Lower lobe of right lung (tissue), 2 donors: ENCODE measurements at regions not wholly inside any gene's neighbourhood (a gene's known extent, or its start where the extent isn't known, plus 50 kb on each side); places are given as distances from the start of the nearest gene placed in this dataset.

Experiments used
- ATAC-seq, 2 donors: fragments of 200-7000 bp; cut with Tn5 transposase; one replicate each; pipeline ENCODE4 v1.9.1; 2020 to 2022; ENCODE audit warnings: mild to moderate bottlenecking in 2 of 2, moderate library complexity in 2 of 2
- DNase-seq: peaks from one replicate; pipeline ENCODE4 v3.0.0-alpha.2; 2020
- H3K27ac ChIP-seq: fragments of 200-600 bp; one replicate; pipeline ENCODE4 v1.8.0; 2022
- H3K27me3 ChIP-seq: fragments of 200-600 bp; one replicate; pipeline ENCODE4 v1.8.0; 2022; ENCODE audit warnings: low read depth
- H3K36me3 ChIP-seq: fragments of 200-600 bp; one replicate; pipeline ENCODE4 v1.8.0; 2022; ENCODE audit warnings: mild to moderate bottlenecking
- H3K4me1 ChIP-seq: fragments of 200-600 bp; one replicate; pipeline ENCODE4 v1.8.0; 2022
- H3K4me3 ChIP-seq: fragments of 200-600 bp; one replicate; pipeline ENCODE4 v1.8.0; 2022; ENCODE audit warnings: mild to moderate bottlenecking
- H3K9me3 ChIP-seq: fragments of 200-600 bp; one replicate; pipeline ENCODE4 v1.8.0; 2022
- intact Hi-C: fragments of 100-400 bp; cut with DNase I; formaldehyde crosslinking; loops from one replicate; pipeline ENCODE4 v1.11.0; 2022
- TF ChIP-seq, protein P1 (sequence below): fragments of 200-600 bp; IDR thresholded peaks from one replicate; pipeline ENCODE4 v1.8.0; 2022; ENCODE audit warnings: antibody characterized with exemption, mild to moderate bottlenecking
- donor health status: DM: no; HTN: yes; CAD: no; lungs with severe emphysema.

GRCh38 chr7:22670422-22670815, 56.6 kb upstream of the IL6 start:
- ATAC-seq (no peak), DNase-seq (no peak)
- Histone ChIP-seq H3K4me3 (no peak overlapping the region), H3K27ac (no peak overlapping the region), H3K9me3 (no peaks in the 10 kb centered on the region), H3K36me3 (no peaks in the 10 kb centered on the region), H3K4me1 (peaks cover 10% of the 10 kb centered on the region), H3K27me3 (no peaks in the 10 kb centered on the region)
- intact Hi-C loops: no loop called here
- TF ChIP-seq, protein P1, sequence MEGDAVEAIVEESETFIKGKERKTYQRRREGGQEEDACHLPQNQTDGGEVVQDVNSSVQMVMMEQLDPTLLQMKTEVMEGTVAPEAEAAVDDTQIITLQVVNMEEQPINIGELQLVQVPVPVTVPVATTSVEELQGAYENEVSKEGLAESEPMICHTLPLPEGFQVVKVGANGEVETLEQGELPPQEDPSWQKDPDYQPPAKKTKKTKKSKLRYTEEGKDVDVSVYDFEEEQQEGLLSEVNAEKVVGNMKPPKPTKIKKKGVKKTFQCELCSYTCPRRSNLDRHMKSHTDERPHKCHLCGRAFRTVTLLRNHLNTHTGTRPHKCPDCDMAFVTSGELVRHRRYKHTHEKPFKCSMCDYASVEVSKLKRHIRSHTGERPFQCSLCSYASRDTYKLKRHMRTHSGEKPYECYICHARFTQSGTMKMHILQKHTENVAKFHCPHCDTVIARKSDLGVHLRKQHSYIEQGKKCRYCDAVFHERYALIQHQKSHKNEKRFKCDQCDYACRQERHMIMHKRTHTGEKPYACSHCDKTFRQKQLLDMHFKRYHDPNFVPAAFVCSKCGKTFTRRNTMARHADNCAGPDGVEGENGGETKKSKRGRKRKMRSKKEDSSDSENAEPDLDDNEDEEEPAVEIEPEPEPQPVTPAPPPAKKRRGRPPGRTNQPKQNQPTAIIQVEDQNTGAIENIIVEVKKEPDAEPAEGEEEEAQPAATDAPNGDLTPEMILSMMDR: no peak

DNA sequence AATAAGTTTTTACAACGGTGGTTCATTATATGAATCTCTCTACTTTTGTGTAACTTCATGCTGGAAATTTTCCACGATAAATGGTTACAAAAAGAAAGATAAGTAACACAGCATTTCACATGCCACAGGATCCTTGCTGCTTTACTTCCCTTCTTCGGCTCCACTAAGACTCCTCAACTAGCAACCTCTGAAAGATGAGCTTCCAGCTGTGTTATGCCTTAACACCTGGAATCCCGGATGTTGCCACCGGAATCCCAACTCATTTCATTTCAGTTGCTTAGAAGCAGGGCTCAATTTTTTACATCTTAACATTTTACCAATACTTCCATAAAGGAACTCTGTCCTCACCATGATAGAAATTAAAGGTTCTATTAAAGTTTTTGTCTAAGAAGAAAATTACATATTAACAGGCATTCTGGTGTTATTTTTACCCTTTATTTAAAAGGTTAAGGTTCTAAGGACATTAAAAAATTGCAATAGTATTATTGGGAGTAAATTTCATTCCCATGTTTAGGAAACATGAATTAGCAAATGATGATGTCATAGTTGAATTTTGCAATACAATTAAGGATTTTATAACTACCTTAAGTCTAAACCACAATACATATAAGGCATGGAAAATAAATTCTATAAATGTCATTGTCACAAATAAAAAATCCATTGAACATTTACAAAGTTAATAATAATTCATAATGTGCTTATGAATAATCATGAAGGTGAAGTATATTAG, 57.1 kb upstream of the IL6 start:
- Histone ChIP-seq H3K9me3 (no peaks in the 10 kb centered on the region), H3K4me3 (no peak overlapping the region), H3K36me3 (no peaks in the 10 kb centered on the region), H3K27me3 (no peaks in the 10 kb centered on the region), H3K4me1 (peaks cover 4% of the 10 kb centered on the region), H3K27ac (no peak overlapping the region)
- DNase-seq: no peak
- TF ChIP-seq, protein P1: no peak
- no peak for ATAC-seq
- intact Hi-C loops: no loop called here

- Histone ChIP-seq H3K27me3 (no peaks in the 10 kb centered on the region), H3K4me3 (no peak overlapping the region), H3K4me1 (peaks cover 3% of the 10 kb centered on the region), H3K9me3 (no peaks in the 10 kb centered on the region), H3K36me3 (no peaks in the 10 kb centered on the region), H3K27ac (no peak overlapping the region)
- DNase-seq: no peak
- intact Hi-C loops: no loop called here
- TF ChIP-seq, protein P1: no peak
- ATAC-seq: no peak
Observed at GRCh38 chr7:22668971-22669401, 58.0 kb upstream of the IL6 start.

GRCh38 chr7:22667562-22668239, 59.3 kb upstream of the IL6 start:
- ATAC-seq: no peak
- Histone ChIP-seq H3K4me3 (no peak overlapping the region), H3K27ac (no peak overlapping the region), H3K4me1 (peaks cover under 1% of the 10 kb centered on the region), H3K9me3 (no peaks in the 10 kb centered on the region), H3K27me3 (no peaks in the 10 kb centered on the region), H3K36me3 (no peaks in the 10 kb centered on the region)
- intact Hi-C loops: no loop called here
- DNase-seq: no peak
- TF ChIP-seq, protein P1: no peak

- peaks cover 4% of the 10 kb centered on the region for H3K4me1 ChIP-seq
- no peak overlapping the region for H3K27ac ChIP-seq
- TF ChIP-seq, protein P1: no peak
- no peak overlapping the region for H3K4me3 ChIP-seq
- no peaks in the 10 kb centered on the region for H3K27me3 ChIP-seq
- DNase-seq (no peak), ATAC-seq (no peak)
- no peaks in the 10 kb centered on the region for H3K9me3 ChIP-seq
- intact Hi-C loops: no loop called here
- H3K36me3 ChIP-seq: no peaks in the 10 kb centered on the region
Observed at GRCh38 chr7:22667187-22667561, 59.8 kb upstream of the IL6 start.
